GM12878 (cell line): ENCODE measurements at regions not wholly inside any gene's neighbourhood (a gene's known extent, or its start where the extent isn't known, plus 50 kb on each side); places are given as distances from the start of the nearest gene placed in this dataset.

ENCODE experiments used
- ATAC-seq: fragments of 200-7000 bp; cut with Tn5 transposase; 3 replicates; pipeline ENCODE4 v1.9.1; 2020; ENCODE audit warnings: mild to moderate bottlenecking, moderate library complexity
- BruUV-seq: library from RNA; stranded (reverse); fragments of 400-500 nt; replicated peaks from 2 replicates; lab custom pipeline; 2021; lab: Mats Ljungman, UMichigan
- CTCF ChIA-PET: fragments of 300-600 bp; sonication (Branson Sonifier 250); formaldehyde crosslinking; extraction: SDS; loops from one replicate; lab custom pipeline; 2021; ENCODE audit warnings: inconsistent platforms; lab: Yijun Ruan, JAX
- POLR2A ChIA-PET: fragments of 350-600 bp; formaldehyde crosslinking; extraction: SDS; loops from one replicate; lab custom pipeline; 2021; ENCODE audit warnings: inconsistent platforms; lab: Charles Lee
- RAD21 ChIA-PET: fragments of 300-600 bp; sonication (Branson Sonifier 250); formaldehyde crosslinking; loops from one replicate; lab custom pipeline; 2023; ENCODE audit warnings: antibody characterized with exemption; ENCODE audit not compliant: unreplicated experiment; lab: Charles Lee
- SMC1A ChIA-PET: fragments of 300-600 bp; sonication (Branson Sonifier 250); formaldehyde crosslinking; loops from one replicate; lab custom pipeline; 2023; ENCODE audit not compliant: unreplicated experiment, uncharacterized antibody; lab: Charles Lee
- DNase-seq: peaks from one replicate; pipeline ENCODE4 v3.0.0-alpha.2; 2011; ENCODE audit warnings: low read depth, low spot score
- FAIRE-seq: peaks from 3 replicates; lab custom pipeline; 2011; peaks lifted over from hg19 to GRCh38; lab: Jason Lieb, UNC
- H2AFZ ChIP-seq: 2 replicates; pipeline ENCODE4 v1.6.0; 2011; ENCODE audit warnings: low read depth, low read length, control low read depth; ENCODE audit not compliant: control insufficient read depth
- H3K27ac ChIP-seq: 2 replicates; pipeline ENCODE4 v1.5.1; 2011; ENCODE audit warnings: control low read depth; ENCODE audit not compliant: control insufficient read depth, insufficient read depth
- H3K27me3 ChIP-seq, 2 experiments: replicated peaks in 1 of 2; 2 replicates each; pipeline versions ENCODE4 v1.6.0 to v1.6.1; 2011; ENCODE audit warnings: low read length in 1 of 2; ENCODE audit not compliant: control insufficient read depth in 2 of 2, insufficient read depth in 2 of 2
- H3K36me3 ChIP-seq, 2 experiments: 2 replicates each; pipeline ENCODE4 v1.5.1; 2011; ENCODE audit warnings: low read length in 1 of 2; ENCODE audit not compliant: control insufficient read depth in 2 of 2, insufficient read depth in 2 of 2
- H3K4me1 ChIP-seq: 2 replicates; pipeline ENCODE4 v1.6.1; 2011; ENCODE audit warnings: mild to moderate bottlenecking, low read length, moderate library complexity, mixed read lengths; ENCODE audit not compliant: control insufficient read depth, insufficient read depth
- H3K4me2 ChIP-seq: 2 replicates; pipeline ENCODE4 v1.6.0; 2011; ENCODE audit warnings: control low read depth; ENCODE audit not compliant: control insufficient read depth, insufficient read depth
- H3K4me3 ChIP-seq: fragments of 200-600 bp; sonication (generic); 2 replicates; pipeline ENCODE4 v1.5.1; 2016
- H3K79me2 ChIP-seq: 2 replicates; pipeline ENCODE4 v1.6.0; 2011; ENCODE audit warnings: low read length; ENCODE audit not compliant: control insufficient read depth, insufficient read depth
- H3K9ac ChIP-seq: 2 replicates; pipeline ENCODE4 v1.8.0; 2011; ENCODE audit warnings: low read length, control low read depth, mixed read lengths; ENCODE audit not compliant: control insufficient read depth, insufficient read depth
- H3K9me3 ChIP-seq: replicated peaks from 3 replicates; pipeline ENCODE4 v1.5.1; 2011; ENCODE audit warnings: mild to moderate bottlenecking, low read length; ENCODE audit not compliant: control insufficient read depth, insufficient read depth
- H4K20me1 ChIP-seq: 2 replicates; pipeline ENCODE4 v1.6.0; 2011; ENCODE audit not compliant: control insufficient read depth, insufficient read depth
- ASH2L ChIP-seq: fragments of 300-600, 200-600 bp; sonication (generic); IDR thresholded peaks from 2 replicates; pipeline ENCODE4 v1.6.1; 2017; ENCODE audit warnings: low read depth, mild to moderate bottlenecking, borderline replicate concordance
- BACH1 ChIP-seq: fragments of 450-650 bp; IDR thresholded peaks from 2 replicates; pipeline ENCODE4 v1.6.1; 2017; ENCODE audit warnings: mild to moderate bottlenecking, borderline replicate concordance
- DPF2 ChIP-seq: fragments of 450-650 bp; IDR thresholded peaks from 2 replicates; pipeline ENCODE4 v1.6.1; 2017; ENCODE audit warnings: mild to moderate bottlenecking
- HDGF ChIP-seq: fragments of 450-650 bp; IDR thresholded peaks from 2 replicates; pipeline ENCODE4 v1.6.1; 2016; ENCODE audit warnings: antibody characterized with exemption
- MYC ChIP-seq: IDR thresholded peaks from 2 replicates; pipeline ENCODE4 v1.6.1; 2011; ENCODE audit warnings: mild to moderate bottlenecking, low read length, moderate library complexity, inconsistent platforms; ENCODE audit not compliant: insufficient read depth, insufficient replicate concordance, insufficient read length, severe bottlenecking
- POLR2AphosphoS5 ChIP-seq: IDR thresholded peaks from 2 replicates; pipeline ENCODE4 v1.6.1; 2011; ENCODE audit warnings: mild to moderate bottlenecking, low read length, inconsistent platforms
- RAD21 ChIP-seq: IDR thresholded peaks from 2 replicates; pipeline ENCODE4 v1.6.1; 2011; ENCODE audit warnings: mild to moderate bottlenecking, low read depth, low read length, moderate library complexity; ENCODE audit not compliant: insufficient read depth
- RFX5 ChIP-seq: IDR thresholded peaks from 2 replicates; pipeline ENCODE4 v1.6.1; 2011; ENCODE audit warnings: low read depth, low read length, improper control_type of control experiment
- SMARCA5 ChIP-seq: fragments of 450-650 bp; IDR thresholded peaks from 2 replicates; pipeline ENCODE4 v1.6.1; 2017; ENCODE audit warnings: mild to moderate bottlenecking
- STAT1 ChIP-seq: fragments of 450-650 bp; conservative IDR thresholded peaks from 2 replicates; pipeline ENCODE4 v1.6.1; 2014; ENCODE audit warnings: antibody characterized with exemption, mild to moderate bottlenecking
- WGBS: methylation state at CpG from one replicate; pipeline ENCODE4 v1.1.6; 2016; ENCODE audit warnings: low lambda C conversion rate; ENCODE audit not compliant: insufficient replicate concordance, insufficient coverage; ENCODE audit errors: missing lambda C conversion rate; 5-methylcytosine and 5-hydroxymethylcytosine counted together
- in situ Hi-C: fragments of 300-500 bp; cut with MboI; formaldehyde crosslinking; loops from 9 replicates; pipeline ENCODE4 v1.14.3; 2018; ENCODE audit warnings: mixed read lengths
- intact Hi-C: fragments of 100-400 bp; cut with micrococcal nuclease; formaldehyde crosslinking; loops from one replicate; pipeline ENCODE4 v1.14.2; 2022; ENCODE audit not compliant: unreplicated experiment
- TF ChIP-seq, protein P1 (sequence below): fragments of 450-650 bp; formaldehyde crosslinking; IDR thresholded peaks from 2 replicates; pipeline ENCODE4 v1.5.0; 2022; ENCODE audit warnings: mild to moderate bottlenecking, missing genetic modification characterization
- TF ChIP-seq, protein P2 (sequence below): IDR thresholded peaks from 2 replicates; pipeline ENCODE4 v1.6.1; 2011; ENCODE audit warnings: low read depth, low read length, improper control_type of control experiment, borderline replicate concordance
- TF ChIP-seq, protein P3 (sequence below): fragments of 450-650 bp; IDR thresholded peaks from 2 replicates; pipeline ENCODE4 v1.6.1; 2014; ENCODE audit warnings: mild to moderate bottlenecking

DNA sequence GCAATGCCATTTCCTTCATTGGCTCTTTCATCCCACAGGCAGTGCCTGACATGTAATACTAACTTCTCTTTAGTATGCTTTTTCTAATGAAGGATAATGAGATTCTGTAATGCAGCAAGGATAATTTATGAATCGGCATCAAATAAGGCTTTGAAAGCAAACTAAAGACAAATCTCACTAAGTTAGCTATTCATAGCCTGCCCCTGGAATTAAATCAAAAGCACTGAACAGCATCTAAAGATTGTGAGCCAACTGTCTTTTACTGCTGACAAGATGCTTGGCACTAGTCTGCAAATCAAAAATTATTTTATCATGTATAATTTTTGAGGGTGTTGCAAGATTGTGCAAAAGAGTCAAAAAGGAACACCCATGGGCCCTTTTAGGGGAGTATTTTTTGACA lies 265.0 kb downstream of the CASP12 start:
- TF ChIP-seq ASH2L (no peak), DPF2 (no peak)
- TF ChIP-seq, protein P1, sequence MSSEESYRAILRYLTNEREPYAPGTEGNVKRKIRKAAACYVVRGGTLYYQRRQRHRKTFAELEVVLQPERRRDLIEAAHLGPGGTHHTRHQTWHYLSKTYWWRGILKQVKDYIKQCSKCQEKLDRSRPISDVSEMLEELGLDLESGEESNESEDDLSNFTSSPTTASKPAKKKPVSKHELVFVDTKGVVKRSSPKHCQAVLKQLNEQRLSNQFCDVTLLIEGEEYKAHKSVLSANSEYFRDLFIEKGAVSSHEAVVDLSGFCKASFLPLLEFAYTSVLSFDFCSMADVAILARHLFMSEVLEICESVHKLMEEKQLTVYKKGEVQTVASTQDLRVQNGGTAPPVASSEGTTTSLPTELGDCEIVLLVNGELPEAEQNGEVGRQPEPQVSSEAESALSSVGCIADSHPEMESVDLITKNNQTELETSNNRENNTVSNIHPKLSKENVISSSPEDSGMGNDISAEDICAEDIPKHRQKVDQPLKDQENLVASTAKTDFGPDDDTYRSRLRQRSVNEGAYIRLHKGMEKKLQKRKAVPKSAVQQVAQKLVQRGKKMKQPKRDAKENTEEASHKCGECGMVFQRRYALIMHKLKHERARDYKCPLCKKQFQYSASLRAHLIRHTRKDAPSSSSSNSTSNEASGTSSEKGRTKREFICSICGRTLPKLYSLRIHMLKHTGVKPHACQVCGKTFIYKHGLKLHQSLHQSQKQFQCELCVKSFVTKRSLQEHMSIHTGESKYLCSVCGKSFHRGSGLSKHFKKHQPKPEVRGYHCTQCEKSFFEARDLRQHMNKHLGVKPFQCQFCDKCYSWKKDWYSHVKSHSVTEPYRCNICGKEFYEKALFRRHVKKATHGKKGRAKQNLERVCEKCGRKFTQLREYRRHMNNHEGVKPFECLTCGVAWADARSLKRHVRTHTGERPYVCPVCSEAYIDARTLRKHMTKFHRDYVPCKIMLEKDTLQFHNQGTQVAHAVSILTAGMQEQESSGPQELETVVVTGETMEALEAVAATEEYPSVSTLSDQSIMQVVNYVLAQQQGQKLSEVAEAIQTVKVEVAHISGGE (CRISPR knock-in tag), result no peak

DNA sequence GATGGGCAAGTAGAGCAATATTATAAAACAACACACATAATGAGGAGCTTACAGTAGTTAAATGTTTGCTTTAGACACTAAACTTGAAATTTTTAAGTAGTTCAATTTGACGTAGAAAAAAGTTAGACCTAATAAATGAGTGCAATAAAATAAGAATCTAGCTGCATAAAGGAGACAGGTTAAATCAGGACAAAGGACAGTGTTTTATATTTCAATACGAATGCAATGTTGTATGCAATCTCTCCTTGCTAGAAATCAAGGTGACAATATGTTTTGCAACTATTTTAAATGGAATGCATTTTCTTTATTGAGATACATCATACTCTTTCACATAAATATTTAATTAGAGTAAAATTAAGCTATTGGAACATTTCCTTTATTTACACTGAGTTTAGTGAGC lies 267.9 kb downstream of the CASP12 start:
- intact Hi-C loops, result no loop called here
- H2AFZ ChIP-seq, result no peak overlapping the region
- no TSS peak for BruUV-seq
- no peaks in the 10 kb centered on the region for H3K4me1 ChIP-seq
- in situ Hi-C loops, result no loop called here
- TF ChIP-seq POLR2AphosphoS5, result no peak
- TF ChIP-seq RFX5, result no peak
- TF ChIP-seq RAD21, result no peak
- TF ChIP-seq, protein P2, sequence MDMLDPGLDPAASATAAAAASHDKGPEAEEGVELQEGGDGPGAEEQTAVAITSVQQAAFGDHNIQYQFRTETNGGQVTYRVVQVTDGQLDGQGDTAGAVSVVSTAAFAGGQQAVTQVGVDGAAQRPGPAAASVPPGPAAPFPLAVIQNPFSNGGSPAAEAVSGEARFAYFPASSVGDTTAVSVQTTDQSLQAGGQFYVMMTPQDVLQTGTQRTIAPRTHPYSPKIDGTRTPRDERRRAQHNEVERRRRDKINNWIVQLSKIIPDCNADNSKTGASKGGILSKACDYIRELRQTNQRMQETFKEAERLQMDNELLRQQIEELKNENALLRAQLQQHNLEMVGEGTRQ, result no peak
- TF ChIP-seq, protein P3, sequence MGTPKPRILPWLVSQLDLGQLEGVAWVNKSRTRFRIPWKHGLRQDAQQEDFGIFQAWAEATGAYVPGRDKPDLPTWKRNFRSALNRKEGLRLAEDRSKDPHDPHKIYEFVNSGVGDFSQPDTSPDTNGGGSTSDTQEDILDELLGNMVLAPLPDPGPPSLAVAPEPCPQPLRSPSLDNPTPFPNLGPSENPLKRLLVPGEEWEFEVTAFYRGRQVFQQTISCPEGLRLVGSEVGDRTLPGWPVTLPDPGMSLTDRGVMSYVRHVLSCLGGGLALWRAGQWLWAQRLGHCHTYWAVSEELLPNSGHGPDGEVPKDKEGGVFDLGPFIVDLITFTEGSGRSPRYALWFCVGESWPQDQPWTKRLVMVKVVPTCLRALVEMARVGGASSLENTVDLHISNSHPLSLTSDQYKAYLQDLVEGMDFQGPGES, result no peak
- no peak for TF ChIP-seq MYC
- no peak for TF ChIP-seq HDGF
- TF ChIP-seq SMARCA5, result no peak
- no peak for TF ChIP-seq STAT1
- no peak for TF ChIP-seq BACH1
- no peaks in the 10 kb centered on the region for H4K20me1 ChIP-seq
- H3K27ac ChIP-seq, result no peak overlapping the region
- no peaks in the 10 kb centered on the region for H3K36me3 ChIP-seq
- ATAC-seq (no peak), DNase-seq (no peak), FAIRE-seq (no peak)
- no peaks in the 10 kb centered on the region for H3K79me2 ChIP-seq
- 28% methylated on average over 2 of the region's 2 CpGs for WGBS
- H3K9ac ChIP-seq, result no peak overlapping the region
- ChIA-PET SMC1A (interaction anchor here (0.8 kb wide), 1 partner anchor 14 kb away, joined by 3 read pairs; no protein-coding TSS in a partner anchor), RAD21 (no interaction called here), CTCF (no interaction called here), POLR2A (no interaction called here)
- H3K4me3 ChIP-seq, result no peak overlapping the region
- no peaks in the 10 kb centered on the region for H3K27me3 ChIP-seq
- no peak overlapping the region for H3K4me2 ChIP-seq
- no peaks in the 10 kb centered on the region for H3K9me3 ChIP-seq

More for the DNA sequence above, 265.0 kb downstream of the CASP12 start:
- ChIA-PET CTCF (no interaction called here), RAD21 (no interaction called here), SMC1A (no interaction called here), POLR2A (no interaction called here)
- no peak overlapping the region for H3K4me3 ChIP-seq
- in situ Hi-C loops (no loop called here), intact Hi-C loops (no loop called here)
- H3K79me2 ChIP-seq, result no peaks in the 10 kb centered on the region
- FAIRE-seq (no peak), ATAC-seq (no peak), DNase-seq (no peak)
- H3K4me2 ChIP-seq, result no peak overlapping the region
- H4K20me1 ChIP-seq, result no peaks in the 10 kb centered on the region
- no peak overlapping the region for H3K9ac ChIP-seq
- H2AFZ ChIP-seq, result no peak overlapping the region
- no TSS peak for BruUV-seq
- no peaks in the 10 kb centered on the region for H3K36me3 ChIP-seq
- 31% methylated on average over 1 of the region's 1 CpG for WGBS
- H3K27me3 ChIP-seq, result no peaks in the 10 kb centered on the region
- H3K9me3 ChIP-seq, result no peaks in the 10 kb centered on the region
- no peaks in the 10 kb centered on the region for H3K4me1 ChIP-seq
- no peak overlapping the region for H3K27ac ChIP-seq
